HG02970 (cell line): ENCODE measurements at regions not wholly inside any gene's neighbourhood (a gene's known extent, or its start where the extent isn't known, plus 50 kb on each side); places are given as distances from the start of the nearest gene placed in this dataset.

Experiments used
- ATAC-seq: cut with Tn5 transposase; IDR thresholded peaks from one replicate; pipeline ENCODE4 v1.9.1; 2021; ENCODE audit warnings: mild to moderate bottlenecking, moderate library complexity, moderate number of reproducible peaks; ENCODE audit not compliant: unreplicated experiment, low FRiP score

DNA sequence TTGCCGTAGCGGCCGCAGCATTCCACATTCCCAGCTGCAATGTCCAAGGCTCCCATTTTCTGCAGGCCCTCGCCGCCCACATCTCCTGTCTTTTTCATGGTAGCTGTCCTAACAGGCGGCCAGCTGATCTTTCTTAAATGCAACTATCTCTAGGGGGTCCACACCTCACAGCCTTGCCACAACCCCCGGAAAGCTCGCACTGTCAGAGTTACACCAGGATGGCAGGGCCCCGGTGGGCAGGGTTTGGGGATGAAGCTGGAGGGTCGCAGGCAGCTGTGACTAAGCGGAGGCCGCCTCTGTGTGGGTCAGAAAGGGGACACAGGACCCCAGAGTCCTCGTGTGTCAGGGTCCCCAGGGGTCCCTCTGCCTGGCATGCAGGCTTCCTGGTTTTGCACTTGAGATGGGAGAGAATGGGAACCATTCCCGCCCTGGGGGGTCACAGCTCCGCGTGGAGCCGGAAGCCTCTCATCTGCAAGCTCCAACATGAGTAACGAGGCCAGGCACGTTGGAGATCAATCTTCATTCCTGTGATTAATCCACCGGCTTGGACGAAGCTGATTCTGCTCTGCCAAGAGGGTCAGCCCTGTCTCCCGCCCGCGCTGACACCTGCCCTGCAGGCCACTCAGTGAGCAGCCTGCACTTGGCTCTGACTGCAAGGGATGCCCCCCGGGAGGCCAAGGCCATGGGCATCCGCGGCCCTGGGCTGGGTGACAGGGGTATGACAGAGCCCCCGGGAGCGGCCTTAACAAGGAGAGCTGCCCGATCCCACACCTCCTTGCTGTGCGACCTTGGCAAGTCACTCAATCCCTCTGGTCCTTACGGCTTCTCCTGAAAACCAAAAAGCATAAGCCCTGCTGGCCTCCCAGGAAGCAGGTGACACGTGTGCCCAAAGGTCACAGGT lies 97.9 kb downstream of the ADRA2C start:
- no peak for ATAC-seq

DNA sequence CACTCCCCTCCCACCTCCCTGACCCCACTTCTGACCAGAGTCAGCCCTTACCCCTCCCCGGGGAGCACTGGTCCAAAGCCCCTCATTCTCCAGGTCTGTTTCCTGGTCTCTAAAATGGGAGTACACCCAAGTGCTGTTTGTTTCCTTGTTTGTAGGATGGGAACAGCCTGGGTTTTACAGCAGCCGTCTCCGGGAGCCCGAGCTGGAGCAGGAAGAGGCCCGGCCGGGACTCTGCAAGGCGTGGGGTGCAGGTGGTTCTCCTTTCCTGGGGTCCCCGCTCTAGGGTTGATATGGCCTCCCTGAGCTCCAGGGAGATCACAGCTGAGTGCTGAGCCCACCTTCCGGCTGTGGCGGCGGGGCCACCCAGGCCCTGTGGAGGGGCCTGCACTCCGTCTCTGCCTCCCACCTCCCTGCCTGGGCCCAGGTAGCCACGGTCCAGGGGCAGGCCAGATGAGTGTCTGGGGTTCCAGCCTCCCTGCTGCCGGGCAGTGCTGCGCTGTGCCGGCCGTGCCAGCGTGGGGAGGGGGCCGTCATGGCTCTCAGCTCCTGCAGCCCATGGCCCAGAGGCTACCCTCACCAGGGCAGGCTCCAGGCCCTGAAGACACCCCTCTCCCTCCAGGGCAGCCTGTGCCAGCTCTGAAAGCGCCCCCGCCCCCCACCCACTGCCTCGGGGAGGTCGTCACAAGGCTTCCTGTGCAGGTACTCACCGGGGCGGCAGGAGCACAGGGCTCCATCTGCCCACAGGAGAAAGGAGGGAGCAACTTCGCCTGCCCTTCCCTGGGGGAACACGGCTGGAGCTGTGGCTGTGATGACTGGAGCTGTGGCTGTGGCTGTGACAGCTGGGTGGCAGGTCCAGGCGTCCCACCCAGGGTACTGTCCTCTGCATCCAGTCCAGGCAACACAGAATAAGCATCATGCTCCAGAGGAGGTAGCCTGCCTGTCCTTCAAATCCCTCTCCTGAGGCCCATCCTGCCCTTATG lies 98.8 kb downstream of the ADRA2C start:
- no peak for ATAC-seq

DNA sequence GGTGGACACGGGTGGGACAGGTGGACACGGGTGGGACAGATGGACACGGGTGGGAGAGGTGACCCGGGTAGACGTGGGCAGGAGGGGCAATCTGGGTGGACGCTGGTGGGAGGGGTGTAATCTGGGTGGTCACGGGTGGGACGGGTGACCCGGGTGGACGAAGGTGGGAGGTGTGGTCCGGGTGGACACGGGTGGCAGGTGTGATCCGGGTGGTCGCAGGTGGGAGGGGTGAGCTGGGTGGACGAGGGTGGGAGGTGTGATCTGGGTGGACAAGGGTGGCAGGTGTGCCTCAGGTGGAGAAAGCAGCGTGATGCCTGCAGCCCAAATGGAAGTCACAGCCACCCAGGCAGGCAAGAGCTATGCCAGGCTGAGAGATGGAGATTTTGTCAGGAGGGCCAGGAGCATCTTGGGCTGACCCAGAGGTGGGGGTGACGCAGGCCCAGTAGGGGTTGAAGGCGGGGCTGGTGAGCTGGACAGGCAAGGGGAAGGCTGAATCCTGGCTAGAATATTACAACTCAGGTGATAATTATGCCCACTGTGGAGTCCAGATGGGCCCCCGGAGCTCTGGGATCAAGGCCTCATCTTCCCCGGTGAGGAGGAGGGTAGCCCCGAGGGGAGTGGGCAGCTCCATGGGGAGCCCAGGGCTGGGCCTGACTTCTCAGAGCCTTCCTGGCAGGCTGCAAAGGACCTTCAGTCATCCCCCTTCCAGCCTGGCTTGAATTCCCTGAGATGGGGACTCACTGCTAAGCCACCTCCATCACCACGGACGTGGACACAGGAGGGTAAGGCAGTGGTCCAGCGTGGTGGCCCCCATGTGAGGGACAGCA lies 100.0 kb downstream of the ADRA2C start:
- ATAC-seq, result no peak

DNA sequence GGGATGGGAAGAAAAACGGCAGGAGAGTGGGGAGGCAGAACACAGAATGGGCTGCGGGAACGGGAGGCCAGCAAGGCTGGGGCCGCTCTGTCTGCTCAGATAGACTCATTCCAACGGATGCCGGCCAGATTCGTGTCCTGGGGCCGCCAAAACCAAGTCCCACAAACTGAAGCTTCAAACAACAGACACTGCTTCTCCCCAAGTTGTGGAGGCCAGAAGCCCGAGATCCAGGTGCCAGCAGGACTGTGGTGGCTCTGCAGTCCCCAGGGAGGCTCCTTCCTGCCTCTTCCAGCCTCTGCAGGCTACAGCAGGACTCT lies 100.6 kb downstream of the ADRA2C start:
- ATAC-seq, result no peak

DNA sequence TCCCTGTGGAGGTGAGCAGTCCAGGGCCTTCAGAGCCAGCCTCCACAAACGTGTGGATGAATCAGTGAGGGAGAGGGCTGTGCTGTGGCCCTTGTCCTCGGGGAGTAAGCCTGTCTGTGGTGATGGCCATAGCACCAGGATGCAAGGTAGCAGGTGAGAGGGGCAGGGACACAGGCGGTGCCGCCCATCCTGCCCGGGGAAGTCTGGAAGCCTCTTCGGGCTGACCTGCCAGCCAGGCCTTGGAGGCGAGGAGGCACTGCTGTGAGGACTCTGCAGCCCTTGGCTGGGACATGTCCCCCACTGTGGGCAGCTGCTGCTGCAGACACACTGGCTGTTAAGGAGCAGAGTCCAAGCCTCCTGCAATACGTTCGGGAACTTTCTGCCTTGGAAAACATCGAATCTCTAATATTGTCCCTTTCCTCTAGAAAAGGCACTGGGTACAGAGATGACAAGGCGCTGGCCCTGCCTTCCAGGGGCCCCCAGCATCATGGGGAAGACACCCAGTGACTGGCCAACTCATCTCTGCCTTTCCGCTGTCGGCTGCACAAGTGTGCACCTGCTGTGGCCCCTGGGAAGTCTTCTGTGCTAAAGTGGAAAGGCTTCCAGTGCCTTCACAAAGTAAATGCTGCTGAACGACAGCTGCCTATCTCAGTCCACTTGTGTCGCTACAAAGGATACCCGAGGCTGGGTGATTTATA lies 101.4 kb downstream of the ADRA2C start:
- no peak for ATAC-seq

DNA sequence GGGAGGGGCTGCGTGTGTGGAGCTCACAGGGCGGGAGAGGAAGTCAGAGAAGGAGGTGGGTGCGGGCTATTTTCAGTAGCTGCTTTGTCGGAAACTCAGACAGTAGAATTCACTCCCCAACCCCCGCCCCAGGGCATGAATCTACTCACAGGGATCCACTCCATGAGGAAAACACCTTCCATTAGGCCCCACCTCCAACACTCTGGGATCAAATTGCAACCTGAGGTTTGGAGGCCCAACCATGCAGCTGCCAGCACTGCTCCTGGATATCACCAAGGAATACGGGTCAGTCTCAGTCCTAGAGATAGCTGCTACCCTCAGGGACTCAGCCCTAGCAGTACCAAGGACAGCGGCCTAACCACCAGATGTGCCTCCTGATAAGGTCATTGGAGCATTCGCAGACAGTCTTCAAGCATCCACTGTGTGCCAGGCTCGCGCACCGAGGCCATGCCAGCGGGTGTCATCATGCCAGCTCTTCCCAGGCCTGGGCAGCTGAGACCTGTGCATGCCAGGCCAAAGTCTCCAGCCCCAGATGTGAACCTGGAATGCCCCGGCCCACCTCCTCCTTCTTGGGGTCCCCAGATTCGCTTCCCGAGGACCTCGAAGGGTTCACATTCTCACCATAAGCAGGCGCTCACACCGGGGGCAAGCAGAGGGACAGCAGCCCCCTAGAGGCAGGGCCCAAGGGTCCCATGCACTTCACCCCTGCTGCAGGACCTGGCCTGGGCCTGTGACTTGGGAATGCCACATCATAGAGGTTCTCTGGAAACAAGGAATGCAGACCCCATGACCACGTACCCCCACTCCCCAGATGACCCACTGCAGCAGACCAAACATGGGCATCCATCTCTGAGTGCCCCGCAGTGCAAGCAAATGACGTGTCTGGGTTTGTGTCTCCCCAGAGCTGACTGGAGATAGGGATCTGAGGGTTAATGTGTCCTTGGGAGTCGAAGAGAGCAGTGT lies 102.3 kb downstream of the ADRA2C start:
- ATAC-seq, result no peak

DNA sequence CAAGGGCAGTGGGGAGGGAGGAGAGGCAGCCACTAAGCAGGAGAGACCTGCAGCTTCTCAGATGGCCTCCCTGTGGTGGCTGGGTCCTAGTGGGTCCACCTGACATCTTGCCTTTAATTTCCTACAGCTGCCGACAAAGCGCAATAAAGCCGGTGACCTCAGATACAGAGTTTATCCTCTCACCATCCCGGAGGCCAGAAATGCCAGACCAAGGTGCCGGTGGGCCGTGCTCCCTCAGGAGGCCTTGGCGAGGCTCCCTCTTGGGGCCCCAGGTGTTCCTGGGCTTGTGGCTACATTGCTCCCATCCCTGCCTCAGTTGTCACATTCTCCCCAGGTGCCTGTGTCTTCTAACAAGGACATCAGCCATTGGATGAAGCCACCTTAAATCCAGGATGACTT lies 103.0 kb downstream of the ADRA2C start:
- ATAC-seq, result no peak

DNA sequence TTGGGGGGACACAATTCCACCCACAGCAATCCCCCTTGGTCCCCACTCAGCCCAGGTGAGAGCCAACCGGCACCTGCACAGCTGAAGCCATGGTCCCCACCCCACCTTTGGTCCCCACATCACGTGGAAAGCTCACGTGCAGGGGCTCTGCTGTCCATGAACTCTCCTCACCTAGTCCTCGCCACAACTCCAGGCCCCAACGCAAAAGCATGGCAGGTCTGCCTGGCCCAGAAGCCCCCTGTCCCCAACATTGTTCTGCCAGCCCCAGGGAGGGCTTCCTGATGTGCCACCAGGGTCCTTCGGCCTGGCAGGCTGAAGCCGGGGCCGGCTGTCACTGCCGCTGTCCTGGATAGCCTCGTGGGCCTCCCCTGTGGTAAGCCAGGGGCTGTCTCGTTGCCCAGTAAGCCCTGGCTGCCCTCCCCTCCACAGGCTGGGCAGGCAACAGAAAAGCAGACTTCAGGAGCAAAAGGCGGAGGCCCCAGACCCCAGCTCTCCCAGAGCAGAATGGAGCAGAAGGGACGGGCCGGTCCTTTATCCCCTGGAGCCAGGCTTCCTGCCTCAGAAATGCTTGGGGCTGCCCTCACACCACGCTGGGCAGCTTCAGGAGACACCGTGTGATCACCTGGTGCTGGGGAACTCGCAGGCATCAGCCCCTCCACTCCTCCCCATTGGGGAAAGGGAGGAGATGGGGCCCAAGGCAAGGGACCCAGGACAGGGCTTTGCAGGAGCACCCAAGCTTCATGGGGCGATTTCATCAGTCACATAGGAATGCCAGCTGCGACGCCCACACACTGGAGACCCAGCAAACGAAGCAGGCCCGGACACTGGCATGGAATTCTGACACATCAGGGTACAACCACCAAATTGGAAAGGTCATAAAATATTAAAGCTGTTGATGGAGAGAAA lies 103.7 kb downstream of the ADRA2C start:
- ATAC-seq, result no peak

DNA sequence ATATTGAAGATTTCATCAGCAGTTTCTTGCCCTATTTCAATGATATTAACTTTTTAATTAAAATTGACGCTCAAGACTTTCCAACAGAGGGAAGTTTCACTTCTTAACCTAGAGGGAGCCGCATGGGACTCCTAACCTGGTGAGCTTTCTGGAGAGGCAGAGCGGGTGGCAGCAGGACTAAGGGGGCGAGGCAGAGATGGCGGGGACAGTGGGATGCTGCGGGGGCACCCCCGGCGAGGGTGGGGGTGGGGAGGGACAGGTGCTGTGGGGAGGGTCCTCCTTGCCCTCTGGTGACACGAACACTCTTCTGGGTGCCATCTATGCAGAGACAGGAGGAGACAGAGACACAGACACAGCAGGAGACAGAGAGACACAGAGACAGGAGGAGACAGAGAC lies 104.4 kb downstream of the ADRA2C start:
- no peak for ATAC-seq

DNA sequence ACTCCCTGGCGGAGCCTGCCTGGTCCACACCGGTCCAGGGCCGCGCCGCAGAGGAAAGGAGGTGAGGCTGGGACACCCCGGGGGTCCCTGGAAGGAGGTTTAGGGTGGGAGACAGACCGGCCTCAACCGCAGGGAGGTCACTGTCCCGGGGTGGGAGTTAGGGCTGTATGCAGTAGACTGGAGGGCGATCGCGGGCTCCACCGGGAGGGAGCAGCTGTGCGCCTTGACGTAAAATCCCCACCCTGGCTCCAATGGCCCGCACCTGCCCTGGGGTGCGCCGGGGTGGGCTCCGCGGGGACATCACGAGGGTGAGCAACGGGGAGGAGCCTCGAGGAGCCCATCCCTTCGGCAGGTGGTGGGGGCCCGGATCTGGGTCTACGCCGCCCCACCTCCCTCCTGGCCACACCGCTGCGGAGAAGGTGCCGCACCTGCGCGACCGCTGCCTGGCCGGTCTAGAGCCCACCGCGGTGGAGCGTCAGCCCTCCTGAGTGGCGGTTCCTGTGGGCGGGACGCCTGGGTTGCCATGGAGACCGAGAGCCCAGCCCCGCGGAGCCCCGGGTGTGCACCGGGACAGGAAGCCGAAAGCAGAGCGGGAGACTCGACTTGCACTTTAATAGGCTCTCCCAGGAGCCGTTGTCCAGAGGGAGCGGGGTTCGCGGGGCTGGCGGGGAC lies 105.1 kb downstream of the ADRA2C start:
- ATAC-seq, result no peak

DNA sequence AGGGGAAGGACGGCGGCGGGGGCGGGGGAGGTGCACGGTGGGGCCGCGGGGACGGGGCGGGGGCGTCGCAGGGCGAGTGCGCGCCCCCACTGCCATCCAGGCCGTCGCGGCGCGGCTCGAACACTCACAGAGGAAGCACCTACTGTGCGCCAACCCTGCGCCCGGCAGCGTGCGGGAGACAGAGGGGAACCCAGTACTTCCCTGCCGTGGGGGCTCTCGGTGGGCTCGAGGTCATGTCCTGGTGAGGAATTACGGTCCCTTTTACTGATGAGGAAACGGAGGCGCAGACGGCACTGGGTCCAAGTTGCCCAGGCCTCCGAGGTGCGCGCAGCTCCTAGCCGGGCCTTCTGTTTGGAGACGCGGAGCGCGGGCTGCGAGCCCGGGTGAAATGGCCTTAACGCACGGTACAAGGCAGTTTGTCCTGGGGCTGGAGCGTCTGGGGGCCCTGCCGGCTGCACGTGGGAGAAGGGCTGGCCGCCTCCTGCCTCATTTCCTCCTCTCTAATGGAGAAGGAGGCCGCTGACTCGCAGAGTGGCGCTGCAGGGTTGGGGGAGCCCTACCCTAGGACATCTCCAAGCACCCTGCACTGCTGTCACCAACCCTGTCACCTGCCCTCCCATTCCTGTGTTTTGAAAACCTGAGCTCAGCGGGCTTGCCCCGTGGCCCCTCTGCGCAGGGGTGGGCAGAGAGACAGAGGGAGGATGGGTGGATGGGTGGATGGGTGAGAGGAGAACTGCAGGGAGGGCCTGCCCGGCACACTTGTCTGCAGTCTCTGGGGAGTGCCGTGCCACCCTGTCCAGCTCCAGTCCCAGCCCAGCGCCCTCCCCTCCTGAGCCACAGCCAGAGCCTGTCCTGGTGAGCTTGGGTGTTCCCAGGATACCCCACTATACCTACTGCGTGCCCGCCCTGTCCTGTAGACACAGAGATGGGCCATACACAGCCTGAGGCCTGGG lies 106.0 kb downstream of the ADRA2C start:
- ATAC-seq, result no peak

DNA sequence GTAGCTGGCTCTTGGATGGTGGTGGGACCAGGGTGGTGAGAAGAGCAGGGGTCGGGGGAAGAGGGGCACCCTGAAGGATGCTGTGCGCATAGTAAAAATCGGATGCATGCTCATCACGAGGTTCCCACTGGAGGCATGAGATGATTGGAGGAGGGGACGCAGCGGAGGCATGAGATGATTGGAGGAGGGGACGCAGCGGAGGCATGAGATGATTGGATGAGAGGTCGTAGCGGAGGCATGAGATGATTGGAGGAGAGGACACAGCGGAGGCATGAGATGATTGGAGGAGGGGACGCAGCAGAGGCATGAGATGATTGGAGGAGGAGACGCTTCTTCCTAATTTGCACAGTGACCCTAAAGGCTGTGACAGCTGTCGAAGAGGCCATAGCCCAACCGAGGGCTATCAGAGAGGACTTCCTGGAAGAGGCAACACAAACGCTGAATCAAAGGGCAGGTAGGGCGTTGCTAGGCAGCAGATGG lies 106.7 kb downstream of the ADRA2C start:
- ATAC-seq, result no peak

DNA sequence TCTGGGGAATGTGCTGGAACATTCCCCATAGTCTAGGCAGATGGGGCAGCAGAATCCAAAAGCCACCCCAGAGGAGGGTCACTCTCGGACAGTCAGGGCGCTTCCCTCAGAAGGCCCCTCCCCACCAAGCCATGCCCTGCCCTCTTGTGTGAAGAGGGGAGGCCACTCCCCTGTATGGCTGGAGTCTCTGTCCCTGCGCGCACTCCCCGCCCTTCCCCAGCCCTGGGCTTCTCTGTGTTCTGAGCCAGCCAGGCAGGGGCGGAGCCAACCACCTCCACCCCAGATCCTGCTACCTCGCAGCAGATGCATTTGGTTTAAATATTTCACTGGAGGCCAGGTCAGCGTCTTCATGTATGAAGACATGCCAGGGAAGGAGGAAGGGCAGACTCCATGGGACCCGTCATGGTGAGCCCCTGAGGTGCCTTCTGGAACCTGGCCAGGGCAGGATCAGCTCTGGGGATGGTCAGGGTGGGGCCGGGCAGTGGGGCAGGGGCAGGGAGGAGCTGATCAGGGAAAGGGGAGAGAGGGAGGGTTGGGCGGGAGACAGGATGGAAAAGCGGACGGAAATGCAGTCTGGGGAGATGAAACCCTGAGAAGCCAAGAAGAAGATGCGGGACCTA lies 107.3 kb downstream of the ADRA2C start:
- ATAC-seq, result no peak

DNA sequence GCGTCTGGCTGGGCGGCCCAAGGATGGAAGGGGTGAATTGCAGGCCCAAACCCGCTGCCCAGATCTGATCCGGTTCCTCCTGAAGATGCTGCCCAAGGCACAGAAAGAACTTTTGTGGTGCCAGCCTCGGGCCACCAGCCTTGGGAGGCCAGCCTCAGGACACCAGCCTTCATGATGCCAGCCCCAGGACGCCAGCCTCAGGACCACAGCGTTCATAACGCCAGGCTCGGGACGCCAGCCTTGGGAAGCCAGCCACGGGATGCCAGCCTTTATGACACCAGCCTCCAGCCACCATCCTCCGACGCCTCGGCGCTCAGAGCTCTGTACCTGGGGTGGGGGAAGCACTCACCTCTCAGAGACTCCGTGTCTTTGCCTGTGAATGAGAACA lies 107.8 kb downstream of the ADRA2C start:
- no peak for ATAC-seq

DNA sequence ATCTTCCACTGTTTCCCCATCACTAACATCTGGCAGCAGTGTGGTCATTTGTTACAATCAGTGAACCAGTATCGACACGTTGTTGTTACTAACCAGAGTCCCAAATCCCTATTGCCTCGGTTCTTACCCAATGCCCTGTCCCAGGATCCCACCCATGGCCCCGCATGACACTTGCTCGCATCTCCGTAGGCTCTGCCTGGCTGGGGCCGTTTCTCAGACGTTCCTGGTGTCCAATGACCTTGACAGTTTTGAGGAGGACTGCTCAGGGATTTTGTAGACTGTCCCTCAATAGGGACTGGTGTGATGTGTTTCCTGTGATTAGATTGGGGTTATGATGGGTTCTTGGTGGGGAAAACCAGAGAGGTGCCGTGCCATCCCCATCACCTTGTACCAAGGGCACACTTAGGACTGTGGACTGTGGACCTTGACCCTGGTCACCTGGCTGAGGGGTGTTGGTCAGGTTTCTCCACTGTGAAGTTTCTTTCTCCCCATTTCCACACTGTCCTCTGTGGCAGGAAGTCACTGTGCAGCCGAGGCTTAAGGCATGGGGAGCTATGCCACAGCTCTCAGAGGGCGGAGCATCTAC lies 108.4 kb downstream of the ADRA2C start:
- ATAC-seq, result no peak
